SK-N-MC (cell line): ENCODE measurements at regions not wholly inside any gene's neighbourhood (a gene's known extent, or its start where the extent isn't known, plus 50 kb on each side); places are given as distances from the start of the nearest gene placed in this dataset.

Experiments
- EZH2 ChIP-seq: fragments of 200-600 bp; sonication (generic); IDR thresholded peaks from one replicate; pipeline ENCODE4 v1.6.1; 2017; ENCODE audit warnings: antibody characterized with exemption
- FOXP2 ChIP-seq: optimal IDR thresholded peaks from 2 replicates; pipeline ENCODE3; 2011; ENCODE audit warnings: mild to moderate bottlenecking, moderate library complexity; ENCODE audit not compliant: insufficient read depth; ENCODE audit errors: extremely low read length, control extremely low read depth
- POLR2AphosphoS5 ChIP-seq: IDR thresholded peaks from 2 replicates; pipeline ENCODE4 v1.6.1; 2012; ENCODE audit warnings: mild to moderate bottlenecking, low read depth, low read length, borderline replicate concordance

- TF ChIP-seq POLR2AphosphoS5 (no peak), EZH2 (no peak), FOXP2 (no peak)
Observed at GRCh38 chr20:3307078-3307477, 68.1 kb upstream of the SLC4A11 start.
